Endothelial cell of umbilical vein (primary cell): ENCODE measurements at regions not wholly inside any gene's neighbourhood (a gene's known extent, or its start where the extent isn't known, plus 50 kb on each side); places are given as distances from the start of the nearest gene placed in this dataset.

Experiments
- CTCF ChIP-seq, 2 donors: IDR thresholded peaks; 1 replicate in 1 of 2; 2 replicates in 1 of 2; pipeline ENCODE4 v1.5.1; 2011; ENCODE audit warnings: low read length in 2 of 2, mild to moderate bottlenecking in 2 of 2, moderate library complexity in 2 of 2, control low read depth in 1 of 2, inconsistent platforms in 1 of 2, low read depth in 1 of 2; ENCODE audit not compliant: insufficient read depth in 1 of 2; ENCODE audit errors: extremely low read depth in 1 of 2
- EZH2 ChIP-seq: IDR thresholded peaks from 2 replicates; pipeline ENCODE4 v1.6.1; 2012; ENCODE audit warnings: borderline replicate concordance, low read depth, mild to moderate bottlenecking, moderate library complexity, low read length, inconsistent platforms; ENCODE audit not compliant: severe bottlenecking
- GATA2 ChIP-seq: IDR thresholded peaks from 2 replicates; pipeline ENCODE4 v1.7.0; 2011; ENCODE audit warnings: low read depth, mild to moderate bottlenecking, moderate library complexity, mixed read lengths, low read length; ENCODE audit not compliant: insufficient read length, insufficient read depth

GRCh38 chr11:37557990-37558389, 960.0 kb upstream of the RAG2 start:
- TF ChIP-seq EZH2 = no peak
- TF ChIP-seq CTCF (IDR thresholded peaks at IDR 0.05; ENCODE audit: extremely low read depth in 1 of 2, insufficient read depth in 1 of 2, low read depth in 1 of 2, low read length in 2 of 2) = no peak
- no peak for TF ChIP-seq GATA2
